PC-3 (cell line): ENCODE measurements at regions not wholly inside any gene's neighbourhood (a gene's known extent, or its start where the extent isn't known, plus 50 kb on each side); places are given as distances from the start of the nearest gene placed in this dataset.

Experiments used
- EZH2 ChIP-seq: fragments of 300-600 bp; sonication (generic); IDR thresholded peaks from one replicate; pipeline ENCODE4 v1.6.1; 2017; ENCODE audit warnings: antibody characterized with exemption, mild to moderate bottlenecking, low read length; ENCODE audit not compliant: unreplicated experiment
- EZH2phosphoT487 ChIP-seq: fragments of 300-600 bp; sonication (generic); IDR thresholded peaks from 2 replicates; pipeline ENCODE4 v1.6.1; 2018; ENCODE audit warnings: mild to moderate bottlenecking, antibody characterized with exemption, low read length, borderline replicate concordance
- TF ChIP-seq, protein P1 (sequence below): fragments of 300-600 bp; sonication (generic); conservative IDR thresholded peaks from 2 replicates; pipeline ENCODE4 v1.5.1; 2017; ENCODE audit warnings: antibody characterized with exemption, low read depth, mild to moderate bottlenecking, low read length

DNA sequence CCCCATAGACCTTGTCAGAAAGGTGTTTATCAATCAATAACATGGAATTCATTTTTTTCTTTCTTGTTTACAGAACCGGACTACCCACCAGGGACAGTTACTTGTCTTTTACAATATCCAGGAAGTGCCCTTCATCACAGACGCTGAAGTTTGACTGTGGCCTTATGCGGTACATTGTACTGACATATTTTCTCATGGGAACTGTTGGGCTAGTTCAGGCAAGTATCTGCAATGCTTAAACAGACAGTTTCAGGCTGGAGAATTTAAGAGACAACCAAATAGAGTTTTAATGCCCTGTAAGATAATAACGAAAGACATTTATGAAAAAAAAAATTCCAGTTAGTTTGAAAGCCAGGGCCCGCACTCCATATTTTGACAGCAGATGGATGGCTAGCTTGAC, 246.4 kb downstream of the GATA3 start:
- TF ChIP-seq, protein P1, sequence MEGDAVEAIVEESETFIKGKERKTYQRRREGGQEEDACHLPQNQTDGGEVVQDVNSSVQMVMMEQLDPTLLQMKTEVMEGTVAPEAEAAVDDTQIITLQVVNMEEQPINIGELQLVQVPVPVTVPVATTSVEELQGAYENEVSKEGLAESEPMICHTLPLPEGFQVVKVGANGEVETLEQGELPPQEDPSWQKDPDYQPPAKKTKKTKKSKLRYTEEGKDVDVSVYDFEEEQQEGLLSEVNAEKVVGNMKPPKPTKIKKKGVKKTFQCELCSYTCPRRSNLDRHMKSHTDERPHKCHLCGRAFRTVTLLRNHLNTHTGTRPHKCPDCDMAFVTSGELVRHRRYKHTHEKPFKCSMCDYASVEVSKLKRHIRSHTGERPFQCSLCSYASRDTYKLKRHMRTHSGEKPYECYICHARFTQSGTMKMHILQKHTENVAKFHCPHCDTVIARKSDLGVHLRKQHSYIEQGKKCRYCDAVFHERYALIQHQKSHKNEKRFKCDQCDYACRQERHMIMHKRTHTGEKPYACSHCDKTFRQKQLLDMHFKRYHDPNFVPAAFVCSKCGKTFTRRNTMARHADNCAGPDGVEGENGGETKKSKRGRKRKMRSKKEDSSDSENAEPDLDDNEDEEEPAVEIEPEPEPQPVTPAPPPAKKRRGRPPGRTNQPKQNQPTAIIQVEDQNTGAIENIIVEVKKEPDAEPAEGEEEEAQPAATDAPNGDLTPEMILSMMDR, result no peak
- TF ChIP-seq EZH2phosphoT487 (no peak), EZH2 (no peak)
